ENCODE measurements at regions not wholly inside any gene's neighbourhood (a gene's known extent, or its start where the extent isn't known, plus 50 kb on each side); places are given as distances from the start of the nearest gene placed in this dataset.

DNA sequence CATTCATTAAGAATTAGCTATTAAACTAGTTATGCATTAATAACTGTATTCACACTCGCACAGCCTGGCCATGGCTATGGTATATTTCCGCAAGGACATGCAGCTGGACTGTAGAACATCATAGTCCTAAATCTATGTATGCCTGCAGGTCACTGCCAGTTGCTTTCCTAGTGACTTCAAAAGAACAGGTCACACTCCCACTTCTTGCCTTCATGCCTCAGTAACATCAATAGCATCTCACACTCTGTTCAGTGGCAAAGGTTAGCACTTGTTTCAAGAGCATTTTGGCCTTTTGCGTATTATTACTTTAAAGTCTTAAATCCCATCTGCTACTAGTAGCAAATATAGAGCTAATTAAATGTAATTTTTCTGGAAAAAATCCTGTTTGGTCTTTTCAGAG is 131.4 kb upstream of the DCC start:
- TF ChIP-seq POLR2A (IDR thresholded peaks at IDR 0.05), result no peak
- TF ChIP-seq, protein P1, sequence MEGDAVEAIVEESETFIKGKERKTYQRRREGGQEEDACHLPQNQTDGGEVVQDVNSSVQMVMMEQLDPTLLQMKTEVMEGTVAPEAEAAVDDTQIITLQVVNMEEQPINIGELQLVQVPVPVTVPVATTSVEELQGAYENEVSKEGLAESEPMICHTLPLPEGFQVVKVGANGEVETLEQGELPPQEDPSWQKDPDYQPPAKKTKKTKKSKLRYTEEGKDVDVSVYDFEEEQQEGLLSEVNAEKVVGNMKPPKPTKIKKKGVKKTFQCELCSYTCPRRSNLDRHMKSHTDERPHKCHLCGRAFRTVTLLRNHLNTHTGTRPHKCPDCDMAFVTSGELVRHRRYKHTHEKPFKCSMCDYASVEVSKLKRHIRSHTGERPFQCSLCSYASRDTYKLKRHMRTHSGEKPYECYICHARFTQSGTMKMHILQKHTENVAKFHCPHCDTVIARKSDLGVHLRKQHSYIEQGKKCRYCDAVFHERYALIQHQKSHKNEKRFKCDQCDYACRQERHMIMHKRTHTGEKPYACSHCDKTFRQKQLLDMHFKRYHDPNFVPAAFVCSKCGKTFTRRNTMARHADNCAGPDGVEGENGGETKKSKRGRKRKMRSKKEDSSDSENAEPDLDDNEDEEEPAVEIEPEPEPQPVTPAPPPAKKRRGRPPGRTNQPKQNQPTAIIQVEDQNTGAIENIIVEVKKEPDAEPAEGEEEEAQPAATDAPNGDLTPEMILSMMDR (IDR thresholded peaks at IDR 0.05), result no peak

Data from body of pancreas (tissue), 4 donors.